ENCODE measurements at regions not wholly inside any gene's neighbourhood (a gene's known extent, or its start where the extent isn't known, plus 50 kb on each side); places are given as distances from the start of the nearest gene placed in this dataset.

DNA sequence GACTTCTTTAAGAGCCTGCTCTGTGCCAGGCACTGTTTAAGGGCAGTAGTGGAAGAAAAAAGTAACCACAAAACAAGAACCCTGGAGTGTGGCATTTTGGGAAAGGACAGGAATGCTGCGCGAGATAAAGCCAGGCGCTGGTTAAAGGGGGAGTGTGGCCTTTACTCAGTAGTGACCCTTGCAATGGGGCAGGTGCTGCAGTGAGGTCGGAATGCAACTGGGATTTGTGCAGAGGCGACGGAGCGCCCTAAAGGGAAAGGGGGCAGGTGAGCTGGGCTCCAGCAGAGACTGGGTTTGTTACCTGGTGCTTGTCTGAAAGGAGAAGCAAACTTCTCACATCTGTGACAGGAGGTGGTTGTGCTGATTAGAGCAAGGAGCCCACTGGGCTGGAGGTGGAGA is 263.6 kb downstream of the ACTR3B start:
- no peak for DNase-seq
- no peak overlapping the region for H3K4me3 ChIP-seq
- peaks cover 20% of the 10 kb centered on the region for H3K27me3 ChIP-seq (ENCODE audit: low read depth)
- intact Hi-C loops (cut with micrococcal nuclease), result no loop called here
- H3K27ac ChIP-seq (replicated peaks), result no peak overlapping the region
- H3K9me3 ChIP-seq (replicated peaks), result no peaks in the 10 kb centered on the region
- no peaks in the 10 kb centered on the region for H3K4me1 ChIP-seq
- TF ChIP-seq, protein P1, sequence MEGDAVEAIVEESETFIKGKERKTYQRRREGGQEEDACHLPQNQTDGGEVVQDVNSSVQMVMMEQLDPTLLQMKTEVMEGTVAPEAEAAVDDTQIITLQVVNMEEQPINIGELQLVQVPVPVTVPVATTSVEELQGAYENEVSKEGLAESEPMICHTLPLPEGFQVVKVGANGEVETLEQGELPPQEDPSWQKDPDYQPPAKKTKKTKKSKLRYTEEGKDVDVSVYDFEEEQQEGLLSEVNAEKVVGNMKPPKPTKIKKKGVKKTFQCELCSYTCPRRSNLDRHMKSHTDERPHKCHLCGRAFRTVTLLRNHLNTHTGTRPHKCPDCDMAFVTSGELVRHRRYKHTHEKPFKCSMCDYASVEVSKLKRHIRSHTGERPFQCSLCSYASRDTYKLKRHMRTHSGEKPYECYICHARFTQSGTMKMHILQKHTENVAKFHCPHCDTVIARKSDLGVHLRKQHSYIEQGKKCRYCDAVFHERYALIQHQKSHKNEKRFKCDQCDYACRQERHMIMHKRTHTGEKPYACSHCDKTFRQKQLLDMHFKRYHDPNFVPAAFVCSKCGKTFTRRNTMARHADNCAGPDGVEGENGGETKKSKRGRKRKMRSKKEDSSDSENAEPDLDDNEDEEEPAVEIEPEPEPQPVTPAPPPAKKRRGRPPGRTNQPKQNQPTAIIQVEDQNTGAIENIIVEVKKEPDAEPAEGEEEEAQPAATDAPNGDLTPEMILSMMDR (IDR thresholded peaks at IDR 0.05; ENCODE audit: borderline replicate concordance), result no peak
- no peaks in the 10 kb centered on the region for H3K36me3 ChIP-seq

DNA sequence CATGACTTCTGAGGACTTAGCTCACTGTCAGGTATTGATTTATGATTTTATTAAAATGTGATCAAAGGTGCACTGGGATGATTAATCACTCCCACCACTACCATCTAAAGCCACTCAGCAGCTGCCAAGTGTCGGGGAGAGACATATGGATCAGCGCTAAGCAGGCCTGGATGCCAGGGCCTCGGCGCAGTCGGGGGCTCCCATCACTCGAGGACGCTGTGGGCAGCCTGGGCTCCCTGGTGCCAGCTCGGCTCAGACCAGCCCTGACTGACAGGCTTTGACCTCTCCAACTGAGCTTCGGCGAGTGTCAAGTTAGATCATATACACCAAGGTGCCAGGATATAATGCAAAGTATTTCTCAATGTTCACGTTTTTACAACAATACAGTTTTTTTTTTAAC is 267.7 kb downstream of the ACTR3B start:
- H3K4me3 ChIP-seq, result no peak overlapping the region
- no peaks in the 10 kb centered on the region for H3K36me3 ChIP-seq
- intact Hi-C loops (cut with micrococcal nuclease), result no loop called here
- H3K9me3 ChIP-seq (replicated peaks), result no peaks in the 10 kb centered on the region
- DNase-seq, result no peak
- TF ChIP-seq, protein P1 (IDR thresholded peaks at IDR 0.05; ENCODE audit: borderline replicate concordance), result no peak
- no peaks in the 10 kb centered on the region for H3K4me1 ChIP-seq
- no peak overlapping the region for H3K27ac ChIP-seq (replicated peaks)
- H3K27me3 ChIP-seq (ENCODE audit: low read depth), result peaks cover 16% of the 10 kb centered on the region

DNA sequence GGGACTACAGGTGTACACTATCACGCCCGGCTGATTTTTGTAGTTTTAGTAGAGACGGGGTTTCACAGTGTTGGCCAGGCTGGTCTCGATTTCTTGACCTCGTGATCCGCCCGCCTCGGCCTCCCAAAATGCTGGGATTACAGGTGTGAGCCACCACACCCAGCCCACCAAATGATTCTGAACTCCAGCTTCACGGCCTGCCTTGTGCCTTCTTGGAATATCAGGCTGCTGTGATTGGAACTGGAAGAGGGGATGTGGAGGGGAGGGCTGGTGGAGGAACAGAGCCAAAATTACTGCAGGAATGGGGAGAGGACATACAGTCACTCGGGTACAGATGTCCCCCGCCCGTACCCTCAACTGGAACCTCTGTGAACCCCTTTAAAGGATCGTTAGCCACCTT is 268.4 kb downstream of the ACTR3B start:
- intact Hi-C loops (cut with micrococcal nuclease), result no loop called here

DNA sequence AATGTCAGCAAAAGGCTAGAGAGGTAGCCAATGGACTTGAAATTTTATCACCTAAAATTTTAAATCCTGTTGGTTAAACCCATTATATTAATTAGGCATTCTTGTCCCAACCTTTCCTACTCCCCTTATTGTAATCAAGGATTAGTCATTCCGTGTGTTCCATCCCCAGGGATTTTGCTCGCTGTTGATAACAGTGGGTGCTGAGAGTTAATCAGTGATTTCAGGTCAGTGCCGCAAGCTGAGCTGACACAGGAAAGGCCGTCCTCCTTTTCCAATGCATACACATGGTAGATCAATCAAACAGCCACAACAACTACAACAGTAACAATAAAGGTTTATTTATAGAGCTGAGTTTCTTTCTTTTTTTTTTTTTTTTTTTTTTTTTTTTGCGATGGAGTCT is 271.4 kb downstream of the ACTR3B start:
- DNase-seq, result no peak
- intact Hi-C loops (cut with micrococcal nuclease), result no loop called here
- Histone ChIP-seq H3K4me1 (no peaks in the 10 kb centered on the region), H3K36me3 (no peaks in the 10 kb centered on the region), H3K27ac (replicated peaks) (no peak overlapping the region), H3K27me3 (ENCODE audit: low read depth) (peaks cover 13% of the 10 kb centered on the region), H3K9me3 (replicated peaks) (no peaks in the 10 kb centered on the region), H3K4me3 (no peak overlapping the region)
- TF ChIP-seq, protein P1 (IDR thresholded peaks at IDR 0.05; ENCODE audit: borderline replicate concordance), result no peak

More for the DNA sequence above, 268.4 kb downstream of the ACTR3B start:
- H3K36me3 ChIP-seq, result no peaks in the 10 kb centered on the region
- H3K4me1 ChIP-seq, result no peaks in the 10 kb centered on the region
- H3K27ac ChIP-seq (replicated peaks), result no peak overlapping the region
- peaks cover 9% of the 10 kb centered on the region for H3K27me3 ChIP-seq (ENCODE audit: low read depth)
- DNase-seq, result no peak
- TF ChIP-seq, protein P1 (IDR thresholded peaks at IDR 0.05; ENCODE audit: borderline replicate concordance), result no peak
- no peak overlapping the region for H3K4me3 ChIP-seq
- H3K9me3 ChIP-seq (replicated peaks), result no peaks in the 10 kb centered on the region

DNA sequence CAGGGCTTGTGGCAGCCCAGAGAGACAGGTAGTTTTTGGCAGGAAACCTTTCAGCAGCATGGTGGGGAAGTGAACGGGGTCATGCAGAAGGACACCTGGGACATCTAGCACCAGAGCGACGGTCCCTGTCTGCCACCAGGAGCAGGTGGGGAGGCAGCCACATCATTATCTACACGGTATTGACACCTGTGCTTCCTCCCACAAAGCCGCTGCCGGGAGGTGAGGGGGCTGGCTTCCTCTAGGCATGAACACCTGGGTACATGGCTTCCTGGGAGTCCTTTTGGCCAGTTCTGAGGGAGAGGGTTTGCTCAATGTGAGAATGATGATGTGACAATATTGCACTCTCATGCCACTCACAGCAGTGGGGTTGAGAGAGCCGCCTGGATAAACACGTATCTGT is 275.2 kb downstream of the ACTR3B start:
- no peak for DNase-seq
- peaks cover 13% of the 10 kb centered on the region for H3K27me3 ChIP-seq (ENCODE audit: low read depth)
- TF ChIP-seq, protein P1 (IDR thresholded peaks at IDR 0.05; ENCODE audit: borderline replicate concordance), result no peak
- no peaks in the 10 kb centered on the region for H3K36me3 ChIP-seq
- H3K4me1 ChIP-seq, result no peaks in the 10 kb centered on the region
- H3K27ac ChIP-seq (replicated peaks), result no peak overlapping the region
- peaks cover 5% of the 10 kb centered on the region for H3K9me3 ChIP-seq (replicated peaks)
- H3K4me3 ChIP-seq, result no peak overlapping the region
- intact Hi-C loops (cut with micrococcal nuclease), result no loop called here
